ENCODE measurements at regions not wholly inside any gene's neighbourhood (a gene's known extent, or its start where the extent isn't known, plus 50 kb on each side); places are given as distances from the start of the nearest gene placed in this dataset.
"Not testable (repeated sequence)": the region's sequence is repeated elsewhere in the genome, so short reads cannot be mapped to it uniquely, and the experiment has no call there.

DNA sequence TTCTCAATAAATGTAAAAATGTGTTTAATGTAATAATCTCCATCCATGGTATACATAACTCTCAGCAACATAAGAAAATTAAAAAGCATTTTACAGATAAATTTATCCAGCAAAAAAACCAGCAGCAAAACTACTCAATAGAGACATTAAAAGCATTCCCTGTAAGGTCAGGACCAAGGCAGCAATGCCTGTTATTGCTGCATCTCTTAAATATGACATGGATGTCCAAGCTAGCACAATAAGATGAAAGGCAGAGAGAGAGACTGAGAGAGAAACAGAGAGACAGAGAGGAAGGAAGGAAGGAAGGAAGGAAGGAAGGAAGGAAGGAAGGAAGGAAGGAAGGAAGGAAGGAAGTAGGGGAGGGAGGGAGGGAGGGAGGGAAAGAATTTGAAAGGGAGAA, 289.0 kb upstream of the PAPPA start:
- H3K36me3 ChIP-seq (ENCODE audit: control insufficient read depth, insufficient read depth, low read length, severe bottlenecking) = no peaks in the 10 kb centered on the region
- no peak for DNase-seq (ENCODE audit: low read depth)
- no peaks in the 10 kb centered on the region for H3K9me3 ChIP-seq (ENCODE audit: control insufficient read depth, low read length)
- no peaks in the 10 kb centered on the region for H3K27me3 ChIP-seq (replicated peaks; ENCODE audit: control insufficient read depth, insufficient read depth, low read length)
- H3K4me1 ChIP-seq (ENCODE audit: control insufficient read depth, insufficient read depth, low read length) = no peaks in the 10 kb centered on the region
- H3K9ac ChIP-seq (ENCODE audit: low read length) = no peak overlapping the region
- no peak overlapping the region for H3K4me3 ChIP-seq (ENCODE audit: low read length)

DNA sequence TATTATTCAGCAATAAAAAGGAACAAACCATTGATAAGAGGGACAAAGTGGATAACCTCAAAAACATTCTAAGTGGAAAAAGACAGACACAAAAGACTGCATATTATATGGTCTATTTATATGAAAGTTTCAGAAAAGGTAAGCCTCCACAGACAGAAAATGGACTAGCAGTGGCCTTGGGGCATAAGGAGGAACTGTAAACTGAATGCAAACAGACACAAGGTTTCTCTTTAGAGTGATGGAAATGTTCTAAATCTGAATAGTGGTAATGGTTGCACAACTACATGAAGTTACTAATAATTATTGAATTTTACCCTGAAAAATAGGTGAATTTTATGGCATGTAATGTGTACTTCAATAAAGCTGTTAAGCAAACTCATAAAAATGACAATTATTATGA, 286.3 kb upstream of the PAPPA start:
- Histone ChIP-seq H3K36me3 (ENCODE audit: control insufficient read depth, insufficient read depth, low read length, severe bottlenecking) (no peaks in the 10 kb centered on the region), H3K4me3 (ENCODE audit: low read length) (no peak overlapping the region), H3K27me3 (replicated peaks; ENCODE audit: control insufficient read depth, insufficient read depth, low read length) (no peaks in the 10 kb centered on the region), H3K9ac (ENCODE audit: low read length) (no peak overlapping the region), H3K9me3 (ENCODE audit: control insufficient read depth, low read length) (no peaks in the 10 kb centered on the region), H3K4me1 (ENCODE audit: control insufficient read depth, insufficient read depth, low read length) (no peaks in the 10 kb centered on the region)
- DNase-seq (ENCODE audit: low read depth) = no peak

- Histone ChIP-seq H3K9ac (ENCODE audit: low read length) (no peak overlapping the region), H3K4me3 (ENCODE audit: low read length) (no peak overlapping the region), H3K4me1 (ENCODE audit: control insufficient read depth, insufficient read depth, low read length) (peaks cover under 1% of the 10 kb centered on the region), H3K9me3 (ENCODE audit: control insufficient read depth, low read length) (peaks cover 3% of the 10 kb centered on the region), H3K27me3 (replicated peaks; ENCODE audit: control insufficient read depth, insufficient read depth, low read length) (no peaks in the 10 kb centered on the region), H3K36me3 (ENCODE audit: control insufficient read depth, insufficient read depth, low read length, severe bottlenecking) (no peaks in the 10 kb centered on the region)
- DNase-seq (ENCODE audit: low read depth) = no peak
Measured at GRCh38 chr9:115877852-115878438, 275.6 kb upstream of the PAPPA start.

- peaks cover 1% of the 10 kb centered on the region for H3K9me3 ChIP-seq (ENCODE audit: control insufficient read depth, low read length)
- no peaks in the 10 kb centered on the region for H3K36me3 ChIP-seq (ENCODE audit: control insufficient read depth, insufficient read depth, low read length, severe bottlenecking)
- no peaks in the 10 kb centered on the region for H3K27me3 ChIP-seq (replicated peaks; ENCODE audit: control insufficient read depth, insufficient read depth, low read length)
- no peak overlapping the region for H3K4me3 ChIP-seq (ENCODE audit: low read length)
- no peak overlapping the region for H3K9ac ChIP-seq (ENCODE audit: low read length)
- H3K4me1 ChIP-seq (ENCODE audit: control insufficient read depth, insufficient read depth, low read length) = peaks cover 11% of the 10 kb centered on the region
- no peak for DNase-seq (ENCODE audit: low read depth)
Measured at GRCh38 chr9:115879451-115879850, 274.1 kb upstream of the PAPPA start.

DNA sequence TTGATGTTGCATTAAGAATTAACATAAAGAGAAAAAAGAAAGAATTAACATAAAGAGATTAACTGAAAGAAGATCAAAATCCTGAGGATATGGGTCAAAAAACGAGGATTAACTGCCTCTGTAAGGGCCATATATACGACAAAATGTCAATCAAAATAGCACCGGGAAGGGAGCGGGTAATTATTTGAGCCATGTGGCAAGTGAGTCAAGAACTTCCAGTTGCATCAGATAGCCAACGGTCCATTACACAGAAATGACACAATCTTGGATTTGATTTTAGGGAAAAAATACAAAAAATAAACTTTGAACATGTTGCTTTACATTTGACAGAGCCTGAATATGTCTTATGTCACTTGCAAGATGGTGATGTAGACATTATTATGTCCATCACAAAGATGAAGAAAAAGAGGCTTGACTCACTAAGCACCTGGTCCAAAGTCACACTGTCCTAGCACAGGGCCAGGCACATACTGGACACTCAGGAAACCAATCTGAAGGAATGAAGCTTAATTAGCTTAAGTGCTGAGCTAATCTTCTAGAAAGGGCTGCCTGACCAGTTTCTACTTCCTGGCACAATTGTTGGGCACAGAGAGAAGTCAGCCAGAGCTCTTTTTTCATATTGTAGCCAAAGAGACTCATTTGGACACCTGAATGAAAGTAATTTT, 273.2 kb upstream of the PAPPA start:
- H3K27me3 ChIP-seq (replicated peaks; ENCODE audit: control insufficient read depth, insufficient read depth, low read length) = no peaks in the 10 kb centered on the region
- no peak overlapping the region for H3K4me3 ChIP-seq (ENCODE audit: low read length)
- H3K36me3 ChIP-seq (ENCODE audit: control insufficient read depth, insufficient read depth, low read length, severe bottlenecking) = no peaks in the 10 kb centered on the region
- DNase-seq (ENCODE audit: low read depth) = no peak
- no peaks in the 10 kb centered on the region for H3K9me3 ChIP-seq (ENCODE audit: control insufficient read depth, low read length)
- peaks cover 19% of the 10 kb centered on the region for H3K4me1 ChIP-seq (ENCODE audit: control insufficient read depth, insufficient read depth, low read length)
- H3K9ac ChIP-seq (ENCODE audit: low read length) = no peak overlapping the region

- Histone ChIP-seq H3K27me3 (replicated peaks; ENCODE audit: control insufficient read depth, insufficient read depth, low read length) (no peaks in the 10 kb centered on the region), H3K9ac (ENCODE audit: low read length) (peak overlapping the region; percentile 16), H3K4me3 (ENCODE audit: low read length) (no peak overlapping the region), H3K36me3 (ENCODE audit: control insufficient read depth, insufficient read depth, low read length, severe bottlenecking) (no peaks in the 10 kb centered on the region), H3K9me3 (ENCODE audit: control insufficient read depth, low read length) (no peaks in the 10 kb centered on the region), H3K4me1 (ENCODE audit: control insufficient read depth, insufficient read depth, low read length) (peaks cover 19% of the 10 kb centered on the region)
- DNase-seq (ENCODE audit: low read depth) = peak; percentile 60
Measured at GRCh38 chr9:115882911-115883310, 270.7 kb upstream of the PAPPA start.

- Histone ChIP-seq H3K9ac (ENCODE audit: low read length) (peak overlapping the region; percentile 16), H3K9me3 (ENCODE audit: control insufficient read depth, low read length) (no peaks in the 10 kb centered on the region), H3K27me3 (replicated peaks; ENCODE audit: control insufficient read depth, insufficient read depth, low read length) (no peaks in the 10 kb centered on the region), H3K4me1 (ENCODE audit: control insufficient read depth, insufficient read depth, low read length) (peaks cover 19% of the 10 kb centered on the region), H3K4me3 (ENCODE audit: low read length) (no peak overlapping the region), H3K36me3 (ENCODE audit: control insufficient read depth, insufficient read depth, low read length, severe bottlenecking) (no peaks in the 10 kb centered on the region)
- DNase-seq (ENCODE audit: low read depth) = peak; percentile 74
Measured at GRCh38 chr9:115883467-115884329, 269.9 kb upstream of the PAPPA start.

DNA sequence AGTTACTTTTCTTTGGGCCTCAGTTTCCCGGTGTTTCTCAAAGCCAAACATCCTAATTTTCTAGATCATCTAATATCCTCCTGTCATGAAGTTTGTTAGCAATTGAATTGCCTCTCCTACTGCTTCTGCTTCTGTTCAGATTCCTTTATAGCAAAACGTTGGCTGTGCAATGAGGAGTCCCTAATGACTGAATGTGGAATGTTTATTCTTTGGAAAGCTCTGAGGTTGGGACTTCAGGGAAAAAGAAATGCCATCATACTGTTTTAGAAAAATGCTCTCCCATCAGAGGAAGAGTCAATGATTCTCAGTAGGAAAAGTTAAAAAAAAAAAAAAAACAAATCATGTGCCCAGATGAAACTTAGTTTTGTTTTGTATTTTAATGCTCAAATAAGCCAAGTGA, 268.7 kb upstream of the PAPPA start:
- H3K4me3 ChIP-seq (ENCODE audit: low read length) = no peak overlapping the region
- DNase-seq (ENCODE audit: low read depth) = peak; percentile 25
- H3K36me3 ChIP-seq (ENCODE audit: control insufficient read depth, insufficient read depth, low read length, severe bottlenecking) = no peaks in the 10 kb centered on the region
- H3K9ac ChIP-seq (ENCODE audit: low read length) = no peak overlapping the region
- no peaks in the 10 kb centered on the region for H3K27me3 ChIP-seq (replicated peaks; ENCODE audit: control insufficient read depth, insufficient read depth, low read length)
- peaks cover 19% of the 10 kb centered on the region for H3K4me1 ChIP-seq (ENCODE audit: control insufficient read depth, insufficient read depth, low read length)
- no peaks in the 10 kb centered on the region for H3K9me3 ChIP-seq (ENCODE audit: control insufficient read depth, low read length)

DNA sequence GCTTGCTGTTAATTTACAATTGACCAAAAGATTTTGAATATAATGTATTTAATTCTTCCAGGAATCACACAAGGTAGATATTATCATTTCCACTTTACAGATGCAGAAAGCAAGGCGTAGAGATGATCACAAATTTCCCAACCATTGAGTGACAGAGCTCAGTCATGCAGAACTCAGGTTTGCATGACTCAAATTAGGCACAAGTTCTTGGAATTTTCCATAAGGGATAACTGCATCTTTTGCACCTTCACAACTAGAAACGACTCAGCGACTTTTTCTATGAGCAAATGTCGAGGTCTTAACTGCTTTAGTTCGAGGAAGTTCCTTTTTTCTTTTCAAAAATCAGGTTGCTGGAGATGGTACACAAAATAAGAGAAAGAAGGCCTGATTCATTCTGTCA, 265.5 kb upstream of the PAPPA start:
- Histone ChIP-seq H3K9me3 (ENCODE audit: control insufficient read depth, low read length) (no peaks in the 10 kb centered on the region), H3K36me3 (ENCODE audit: control insufficient read depth, insufficient read depth, low read length, severe bottlenecking) (no peaks in the 10 kb centered on the region), H3K4me1 (ENCODE audit: control insufficient read depth, insufficient read depth, low read length) (peaks cover 17% of the 10 kb centered on the region), H3K27me3 (replicated peaks; ENCODE audit: control insufficient read depth, insufficient read depth, low read length) (no peaks in the 10 kb centered on the region), H3K4me3 (ENCODE audit: low read length) (no peak overlapping the region), H3K9ac (ENCODE audit: low read length) (no peak overlapping the region)
- DNase-seq (ENCODE audit: low read depth) = no peak

DNA sequence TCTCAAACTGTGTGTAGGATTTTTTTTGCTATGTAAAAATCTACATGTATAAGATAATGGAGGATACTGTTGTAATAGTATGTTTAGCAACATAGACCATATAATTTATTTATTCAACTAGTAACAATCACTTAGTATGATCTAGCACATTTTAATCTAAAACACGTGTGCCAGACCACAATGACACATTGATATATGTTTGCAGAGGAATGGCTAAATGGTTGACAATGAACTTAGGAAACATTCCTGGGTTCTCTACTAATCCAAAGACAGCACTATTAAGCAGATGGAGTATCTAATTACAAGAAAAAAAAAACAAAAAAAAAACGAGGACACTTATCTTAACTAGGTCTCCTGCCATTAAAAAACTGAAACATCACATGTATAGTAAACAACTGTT, 261.7 kb upstream of the PAPPA start:
- peak; percentile 56 for DNase-seq (ENCODE audit: low read depth)
- H3K36me3 ChIP-seq (ENCODE audit: control insufficient read depth, insufficient read depth, low read length, severe bottlenecking) = no peaks in the 10 kb centered on the region

GRCh38 chr9:115898478-115898877, 255.1 kb upstream of the PAPPA start:
- H3K36me3 ChIP-seq (ENCODE audit: control insufficient read depth, insufficient read depth, low read length, severe bottlenecking); H3K9ac ChIP-seq (ENCODE audit: low read length); H3K9me3 ChIP-seq (ENCODE audit: control insufficient read depth, low read length); H3K27me3 ChIP-seq (replicated peaks; ENCODE audit: control insufficient read depth, insufficient read depth, low read length); H3K4me1 ChIP-seq (ENCODE audit: control insufficient read depth, insufficient read depth, low read length); DNase-seq (ENCODE audit: low read depth); H3K4me3 ChIP-seq (ENCODE audit: low read length): not testable (repeated sequence)

More for the DNA sequence above, 261.7 kb upstream of the PAPPA start:
- H3K4me1 ChIP-seq (ENCODE audit: control insufficient read depth, insufficient read depth, low read length) = no peaks in the 10 kb centered on the region
- H3K9ac ChIP-seq (ENCODE audit: low read length) = no peak overlapping the region
- no peaks in the 10 kb centered on the region for H3K9me3 ChIP-seq (ENCODE audit: control insufficient read depth, low read length)
- H3K27me3 ChIP-seq (replicated peaks; ENCODE audit: control insufficient read depth, insufficient read depth, low read length) = no peaks in the 10 kb centered on the region
- no peak overlapping the region for H3K4me3 ChIP-seq (ENCODE audit: low read length)
